ENCODE measurements at regions not wholly inside any gene's neighbourhood (a gene's known extent, or its start where the extent isn't known, plus 50 kb on each side); places are given as distances from the start of the nearest gene placed in this dataset.
"Not testable (repeated sequence)": the region's sequence is repeated elsewhere in the genome, so short reads cannot be mapped to it uniquely, and the experiment has no call there.

DNA sequence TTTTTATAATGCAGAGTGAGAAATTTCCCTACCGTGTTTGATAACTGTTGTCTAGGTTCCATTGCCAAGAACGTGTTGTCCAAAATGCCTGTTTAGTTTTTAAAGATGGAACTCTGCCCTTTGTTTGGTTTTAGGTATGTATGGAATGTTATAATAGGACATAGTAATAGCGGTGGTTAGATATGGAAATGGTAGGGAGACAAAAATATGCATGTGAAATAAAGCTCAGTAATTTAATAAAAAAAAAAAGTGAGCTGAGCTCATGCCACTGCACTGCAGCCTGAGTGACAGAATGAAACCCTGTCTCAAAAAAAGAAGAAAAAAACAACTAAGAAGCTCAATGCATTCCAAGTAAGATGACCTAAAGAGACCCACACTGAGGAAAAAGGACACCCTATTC, 72.9 kb downstream of the ZNF783 start:
- DNase-seq (ENCODE audit: low read depth), result no peak

DNA sequence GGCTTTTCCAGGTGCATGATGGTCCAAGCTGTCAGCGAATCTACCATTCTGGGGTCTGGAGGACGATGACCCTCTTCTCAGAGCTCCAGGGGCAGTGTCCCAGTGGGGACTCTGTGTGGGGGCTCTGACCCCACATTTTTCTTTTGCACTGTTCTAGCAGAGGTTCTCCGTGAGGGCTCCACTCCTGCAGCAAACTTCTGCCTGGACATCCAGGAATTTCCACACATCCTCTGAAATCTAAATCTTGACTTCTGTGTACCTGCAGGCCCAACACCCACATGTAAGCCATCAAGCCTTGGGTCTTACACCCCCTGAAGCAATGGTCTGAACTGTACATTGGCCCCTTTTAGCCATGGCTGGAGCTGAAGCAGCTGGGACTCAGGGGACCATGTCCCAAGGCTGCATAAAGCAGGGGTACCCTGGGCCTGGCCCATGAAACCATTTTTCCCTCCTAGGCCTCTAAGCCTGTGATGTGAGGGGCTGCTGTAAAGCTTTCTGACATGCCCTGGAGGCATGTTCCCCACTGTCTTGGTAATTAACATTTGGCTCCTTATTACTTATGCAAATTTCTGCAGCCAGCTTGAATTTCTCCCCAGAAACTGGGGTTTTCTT, 86.9 kb downstream of the ZNF783 start:
- no peak for DNase-seq (ENCODE audit: low read depth)

DNA sequence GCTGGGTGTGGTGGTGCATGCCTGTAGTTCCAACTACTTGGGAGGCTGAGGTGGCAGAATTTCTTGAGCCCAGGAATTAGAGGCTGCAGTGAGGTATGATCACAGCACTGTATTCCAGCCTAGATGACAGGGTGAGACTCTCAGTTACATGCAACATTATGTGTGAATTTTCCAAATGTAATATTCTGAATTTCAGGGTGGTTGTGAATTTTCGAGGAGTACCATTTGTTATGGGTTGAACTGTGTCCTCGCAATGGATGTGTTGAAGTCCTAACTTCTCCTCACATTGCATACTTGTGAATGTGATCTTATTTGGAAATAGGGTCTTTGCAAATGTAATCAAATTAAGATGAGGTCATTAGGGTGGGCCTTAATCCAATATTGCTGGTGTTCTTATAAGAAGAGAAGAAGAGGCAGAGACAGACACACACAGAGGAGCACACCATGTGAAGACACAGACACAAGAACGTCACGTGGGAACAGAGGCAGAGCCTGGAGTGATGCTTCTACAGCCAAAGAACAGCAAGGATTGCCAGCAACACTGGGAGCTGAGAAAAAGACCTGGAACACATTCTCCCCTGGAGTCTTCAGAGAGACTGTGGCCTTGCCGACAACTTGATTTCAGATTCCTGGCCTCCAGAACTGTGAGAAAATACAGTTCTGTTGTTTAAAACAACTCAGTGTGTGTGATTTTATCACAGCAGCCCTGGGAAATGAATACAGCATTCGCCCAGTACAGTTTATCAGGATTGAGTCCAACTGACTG, 91.9 kb downstream of the ZNF783 start:
- DNase-seq (ENCODE audit: low read depth), result no peak

DNA sequence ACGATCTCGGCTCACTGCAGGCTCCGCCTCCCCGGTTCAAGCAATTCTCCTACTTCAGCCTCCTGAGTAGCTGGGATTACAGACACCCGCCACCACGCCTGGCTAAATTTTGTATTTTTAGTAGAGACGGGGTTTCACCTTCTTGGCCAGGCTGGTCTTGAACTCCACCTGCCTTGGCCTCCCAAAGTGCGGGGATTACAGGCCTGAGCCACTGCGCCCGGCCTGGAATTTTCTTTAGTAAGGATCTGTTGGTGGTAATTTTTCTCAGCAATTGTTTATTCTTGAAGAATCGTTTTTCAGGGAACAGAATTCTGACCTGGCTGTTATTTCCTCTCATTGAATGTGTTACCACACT, 93.0 kb downstream of the ZNF783 start:
- DNase-seq (ENCODE audit: low read depth), result not testable (repeated sequence)

DNA sequence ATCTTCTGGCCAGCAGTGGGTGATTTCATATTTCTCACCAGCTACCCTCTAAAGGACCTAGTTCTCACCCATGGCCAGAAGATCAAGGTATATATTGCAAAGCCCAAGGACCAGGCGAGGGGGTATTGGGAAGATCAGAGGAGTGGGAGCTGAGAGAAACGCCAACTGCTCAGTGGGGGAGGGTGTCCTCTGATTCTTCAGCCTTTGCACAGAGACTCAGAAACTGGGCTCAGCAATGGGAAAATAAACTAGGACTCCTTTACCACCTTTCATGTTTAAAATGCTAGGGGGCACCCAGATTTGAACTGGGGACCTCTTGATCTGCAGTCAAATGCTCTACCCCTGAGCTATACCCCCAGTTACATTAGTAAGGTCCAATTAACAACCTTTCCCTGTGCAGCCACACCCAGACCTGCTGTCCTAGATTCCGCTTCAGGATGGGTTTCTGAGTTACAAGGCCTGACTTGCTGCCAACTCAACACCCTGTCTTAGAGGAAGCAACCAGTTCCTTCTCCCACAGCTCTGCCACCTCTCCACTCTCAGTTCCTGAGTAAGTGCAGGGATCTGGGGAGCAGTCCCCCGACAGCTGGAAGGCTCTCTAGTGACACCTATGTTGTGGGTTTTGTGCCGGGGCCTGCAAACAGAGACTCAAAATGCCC, 93.5 kb downstream of the ZNF783 start:
- peak; percentile 15 for DNase-seq (ENCODE audit: low read depth)

DNA sequence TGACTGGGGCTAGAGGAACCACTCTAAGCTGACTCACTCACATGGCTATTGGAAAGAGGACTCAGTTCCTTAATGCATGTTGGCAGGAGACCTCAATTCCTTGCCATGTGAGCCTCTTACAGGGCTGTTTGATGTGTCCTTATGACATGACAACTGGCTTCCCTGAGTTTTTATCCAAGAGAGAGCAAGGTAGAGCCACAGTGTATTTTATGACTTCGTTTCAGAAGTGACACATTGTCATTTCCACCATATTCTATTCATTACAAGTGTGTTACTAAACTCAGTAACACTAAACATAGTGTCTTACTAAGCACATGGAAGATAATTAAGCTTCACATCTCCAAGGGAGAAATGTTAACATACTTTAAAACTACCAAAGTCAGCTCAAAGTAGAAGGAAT, 98.2 kb downstream of the ZNF777 start:
- DNase-seq (ENCODE audit: low read depth), result no peak

DNA sequence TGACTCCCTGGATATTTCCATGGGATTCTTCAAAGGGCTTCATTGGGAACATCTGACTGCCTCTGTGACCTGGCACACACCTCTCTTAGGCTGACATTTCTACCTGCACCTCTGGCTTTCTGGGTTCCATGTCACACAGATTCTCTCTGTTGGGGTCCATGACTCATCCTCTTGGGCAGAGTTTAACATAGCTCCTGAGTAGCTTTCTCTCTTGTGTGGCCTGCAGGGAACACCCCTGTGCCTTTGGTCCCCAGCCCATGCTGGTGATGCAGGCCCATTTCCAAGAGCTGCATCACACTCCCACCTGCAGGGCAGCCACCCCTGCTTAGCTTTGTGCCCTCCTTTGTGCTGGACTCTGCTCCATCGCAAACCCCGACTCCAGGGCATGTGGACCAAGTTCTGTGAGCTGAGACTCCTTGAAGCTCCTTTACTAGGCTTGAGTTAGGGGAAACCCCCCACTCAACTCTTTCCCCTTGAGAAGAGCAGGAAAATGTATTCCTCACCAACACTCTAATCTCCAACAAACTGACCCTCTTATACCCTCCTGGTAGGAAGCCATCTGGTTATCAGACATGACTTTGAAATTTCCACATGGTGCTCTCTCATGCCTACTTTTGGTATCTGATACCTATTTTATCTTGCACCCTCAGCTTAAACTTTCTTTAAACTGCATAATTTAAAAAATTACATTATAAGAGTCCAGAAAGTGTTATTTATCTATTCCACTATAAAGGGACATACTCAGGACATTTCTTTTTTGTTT, 93.3 kb downstream of the ZNF777 start:
- no peak for DNase-seq (ENCODE audit: low read depth)

DNA sequence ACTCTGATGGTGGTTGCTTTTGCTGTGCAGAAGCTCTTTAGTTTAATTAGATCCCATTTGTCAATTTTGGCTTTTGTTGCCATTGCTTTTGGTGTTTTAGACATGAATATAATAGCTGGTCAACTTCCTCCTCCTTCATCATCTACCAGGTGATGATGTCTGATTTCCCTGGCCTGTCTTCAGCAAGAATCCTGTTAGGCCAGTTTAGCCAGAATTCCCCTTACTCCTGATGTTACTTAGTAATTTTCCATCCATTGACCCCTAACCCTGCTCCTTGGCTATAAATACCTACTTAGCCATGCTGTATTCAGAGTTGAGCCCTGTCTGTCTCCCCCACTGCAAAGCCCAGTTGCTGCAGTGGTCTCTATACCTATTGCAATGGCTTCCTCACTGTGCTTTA, 91.4 kb downstream of the ZNF777 start:
- DNase-seq (ENCODE audit: low read depth), result no peak

DNA sequence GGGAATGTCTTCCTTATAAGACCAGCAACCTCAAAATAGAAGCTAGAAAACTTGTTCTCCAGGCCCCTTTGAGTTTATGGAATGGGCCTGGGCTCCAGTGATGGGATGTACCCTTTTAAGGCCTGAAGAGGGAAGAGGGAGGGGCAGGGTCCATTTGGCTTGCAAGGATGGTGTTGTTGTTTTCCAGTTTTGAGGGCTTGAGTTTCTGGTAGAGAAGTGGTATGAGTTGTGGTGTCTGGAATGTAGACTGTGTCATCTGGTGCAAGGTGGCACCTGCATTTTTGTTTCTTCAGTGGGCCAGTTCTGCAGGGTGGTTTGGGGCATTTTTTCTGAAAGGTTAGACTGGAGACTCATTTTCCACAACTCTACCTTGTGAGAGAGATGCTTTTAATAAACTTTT, 90.1 kb downstream of the ZNF777 start:
- DNase-seq (ENCODE audit: low read depth), result no peak

DNA sequence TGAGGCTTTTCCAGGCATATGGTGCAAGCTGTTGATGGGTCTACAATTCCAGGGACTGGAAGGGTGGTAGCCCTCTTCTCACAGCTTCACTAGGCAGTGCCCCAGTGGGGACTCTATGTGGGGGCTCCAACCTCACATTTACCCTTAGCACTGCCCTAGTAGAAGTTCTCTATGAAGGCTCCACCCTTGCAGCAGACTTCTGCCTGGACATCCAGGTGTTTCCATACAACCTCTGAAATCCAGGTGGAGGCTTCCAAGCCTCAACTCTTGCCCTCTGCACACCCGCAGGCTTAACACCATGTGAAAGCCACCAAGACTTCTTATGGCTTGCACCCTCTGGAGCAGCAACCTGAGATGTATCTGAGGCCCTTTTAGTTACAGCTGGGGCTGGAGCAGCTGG, 87.8 kb downstream of the ZNF777 start:
- no peak for DNase-seq (ENCODE audit: low read depth)

DNA sequence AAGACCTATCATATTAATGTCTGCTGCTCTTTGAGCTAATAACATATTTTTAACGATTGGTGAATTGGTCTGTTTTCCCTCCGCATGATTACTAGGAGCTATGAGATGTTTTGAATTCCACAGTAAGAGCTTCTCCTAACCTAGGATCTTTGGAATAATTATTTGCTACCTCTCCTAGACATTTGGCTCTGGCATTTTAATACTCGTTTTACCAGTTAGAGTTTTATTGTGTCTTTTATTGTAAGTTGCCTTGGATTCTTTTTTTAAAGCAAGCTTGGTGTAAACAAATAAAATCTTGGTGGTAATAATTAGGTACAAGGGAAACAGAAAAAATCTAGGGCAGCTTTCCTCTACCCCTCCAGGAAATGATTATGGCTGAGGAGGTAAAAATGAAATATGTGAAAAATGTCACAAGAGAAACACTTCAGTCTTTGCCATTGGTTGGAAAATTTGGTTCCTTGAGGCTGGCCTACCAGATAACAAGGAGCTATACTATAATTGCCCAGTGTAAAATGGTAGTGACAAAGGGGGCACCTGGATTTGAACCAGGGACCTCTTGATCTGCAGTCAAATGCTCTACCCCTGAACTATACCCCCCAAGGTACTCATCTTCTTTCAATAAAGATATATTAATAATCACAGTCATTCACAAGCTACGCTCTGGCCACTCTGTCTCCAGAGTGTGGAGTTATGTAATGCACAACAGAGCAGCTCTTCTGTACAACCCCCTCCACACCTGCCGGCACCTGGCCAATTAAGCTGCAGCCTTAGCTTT, 85.4 kb downstream of the ZNF777 start:
- DNase-seq (ENCODE audit: low read depth), result no peak

DNA sequence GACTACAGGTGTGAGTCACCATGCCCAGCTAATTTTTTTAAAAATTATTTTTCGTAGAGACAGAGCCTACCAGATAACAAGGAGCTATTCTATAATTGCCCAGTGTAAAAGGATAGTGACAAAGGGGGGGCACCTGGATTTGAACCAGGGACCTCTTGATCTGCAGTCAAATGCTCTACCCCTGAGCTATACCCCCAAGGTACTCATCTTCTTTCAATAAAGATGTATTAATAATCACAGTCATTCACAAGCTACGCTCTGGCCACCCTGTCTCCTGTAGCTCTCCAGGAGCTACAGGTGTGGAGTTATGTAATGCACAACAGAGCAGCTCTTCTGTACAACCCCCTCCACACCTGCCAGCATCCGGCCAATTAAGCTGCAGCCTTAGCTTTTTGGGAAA, 83.5 kb downstream of the ZNF777 start:
- DNase-seq (ENCODE audit: low read depth), result no peak

DNA sequence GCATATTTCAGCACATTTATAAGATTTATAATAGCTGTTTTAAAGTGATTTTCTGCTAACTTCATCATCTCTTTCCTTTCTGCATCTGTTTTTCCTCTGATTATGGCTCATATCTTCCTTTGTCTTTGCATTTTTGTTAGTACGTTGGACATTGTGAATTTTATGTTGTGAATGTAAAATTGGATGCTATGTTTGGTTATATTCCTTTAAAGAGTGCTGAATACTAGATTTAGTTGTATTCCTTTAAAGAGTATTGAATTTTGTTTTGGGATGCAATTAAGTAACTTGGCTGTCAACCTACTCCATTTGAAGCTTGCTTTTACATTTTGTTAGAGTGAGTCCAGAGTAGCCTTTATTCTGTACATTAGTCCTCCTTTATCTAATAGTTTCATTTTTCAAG, 81.2 kb downstream of the ZNF777 start:
- no peak for DNase-seq (ENCODE audit: low read depth)

DNA sequence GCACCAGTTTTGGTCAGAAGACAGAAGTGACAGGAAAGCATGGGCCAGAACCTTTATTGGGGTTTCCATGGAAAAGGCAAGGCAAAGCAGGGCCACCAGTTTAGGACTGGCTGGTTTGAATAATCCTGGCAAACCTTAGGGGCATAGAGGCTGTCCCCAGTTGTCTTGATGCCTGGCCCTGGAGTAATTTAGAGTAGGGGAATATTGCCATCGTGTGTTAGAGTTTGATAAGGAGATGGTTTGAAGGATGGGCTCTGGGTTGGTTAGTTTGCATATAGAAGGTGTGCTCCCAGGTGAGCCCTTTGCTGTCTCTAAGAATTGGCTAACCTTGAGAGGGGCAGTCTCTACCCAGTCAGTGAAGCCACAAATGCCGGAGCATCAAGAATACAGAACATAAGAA, 79.6 kb downstream of the ZNF777 start:
- no peak for DNase-seq (ENCODE audit: low read depth)
